ENCODE measurements at regions not wholly inside any gene's neighbourhood (a gene's known extent, or its start where the extent isn't known, plus 50 kb on each side); places are given as distances from the start of the nearest gene placed in this dataset.

DNA sequence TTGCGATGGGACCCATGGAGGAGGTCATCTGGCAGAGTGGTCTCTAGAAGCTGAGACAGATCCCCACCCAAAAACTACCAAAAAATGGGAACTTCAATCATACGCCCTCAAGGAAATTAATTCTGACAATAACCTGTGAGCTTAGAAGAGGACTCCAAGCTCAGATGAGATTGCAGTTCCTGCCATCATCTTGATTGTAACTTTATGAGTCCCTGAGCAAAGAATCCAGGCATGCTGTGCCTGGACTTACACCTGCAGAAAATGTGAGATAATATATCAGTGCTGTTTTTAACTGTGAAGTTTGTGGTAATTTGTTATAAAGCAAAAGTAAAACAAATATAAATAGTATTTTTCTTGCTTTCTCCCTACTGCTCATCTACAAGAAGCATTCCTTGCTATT lies 299.6 kb upstream of the MBL2 start:
- DNase-seq = no peak
- TF ChIP-seq, protein P1, sequence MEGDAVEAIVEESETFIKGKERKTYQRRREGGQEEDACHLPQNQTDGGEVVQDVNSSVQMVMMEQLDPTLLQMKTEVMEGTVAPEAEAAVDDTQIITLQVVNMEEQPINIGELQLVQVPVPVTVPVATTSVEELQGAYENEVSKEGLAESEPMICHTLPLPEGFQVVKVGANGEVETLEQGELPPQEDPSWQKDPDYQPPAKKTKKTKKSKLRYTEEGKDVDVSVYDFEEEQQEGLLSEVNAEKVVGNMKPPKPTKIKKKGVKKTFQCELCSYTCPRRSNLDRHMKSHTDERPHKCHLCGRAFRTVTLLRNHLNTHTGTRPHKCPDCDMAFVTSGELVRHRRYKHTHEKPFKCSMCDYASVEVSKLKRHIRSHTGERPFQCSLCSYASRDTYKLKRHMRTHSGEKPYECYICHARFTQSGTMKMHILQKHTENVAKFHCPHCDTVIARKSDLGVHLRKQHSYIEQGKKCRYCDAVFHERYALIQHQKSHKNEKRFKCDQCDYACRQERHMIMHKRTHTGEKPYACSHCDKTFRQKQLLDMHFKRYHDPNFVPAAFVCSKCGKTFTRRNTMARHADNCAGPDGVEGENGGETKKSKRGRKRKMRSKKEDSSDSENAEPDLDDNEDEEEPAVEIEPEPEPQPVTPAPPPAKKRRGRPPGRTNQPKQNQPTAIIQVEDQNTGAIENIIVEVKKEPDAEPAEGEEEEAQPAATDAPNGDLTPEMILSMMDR (IDR thresholded peaks at IDR 0.05) = no peak
- no peak for TF ChIP-seq POLR2A (IDR thresholded peaks at IDR 0.05)
- intact Hi-C loops (cut with DNase I; ENCODE audit: low total_unique reads) = no loop called here

GRCh38 chr10:53071505-53072125 lies 299.0 kb upstream of the MBL2 start:
- H3K4me3 ChIP-seq = no peak overlapping the region
- DNase-seq = no peak
- H3K27ac ChIP-seq = no peak overlapping the region
- H3K36me3 ChIP-seq = no peaks in the 10 kb centered on the region
- intact Hi-C loops (cut with DNase I; ENCODE audit: low total_unique reads) = no loop called here
- no peaks in the 10 kb centered on the region for H3K9me3 ChIP-seq
- TF ChIP-seq, protein P1 (IDR thresholded peaks at IDR 0.05) = no peak
- no peak for TF ChIP-seq POLR2A (IDR thresholded peaks at IDR 0.05)
- no peaks in the 10 kb centered on the region for H3K4me1 ChIP-seq
- H3K27me3 ChIP-seq = no peaks in the 10 kb centered on the region

More for the DNA sequence above, 299.6 kb upstream of the MBL2 start:
- Histone ChIP-seq H3K4me3 (no peak overlapping the region), H3K9me3 (no peaks in the 10 kb centered on the region), H3K27ac (no peak overlapping the region), H3K27me3 (no peaks in the 10 kb centered on the region), H3K36me3 (no peaks in the 10 kb centered on the region), H3K4me1 (no peaks in the 10 kb centered on the region)

DNA sequence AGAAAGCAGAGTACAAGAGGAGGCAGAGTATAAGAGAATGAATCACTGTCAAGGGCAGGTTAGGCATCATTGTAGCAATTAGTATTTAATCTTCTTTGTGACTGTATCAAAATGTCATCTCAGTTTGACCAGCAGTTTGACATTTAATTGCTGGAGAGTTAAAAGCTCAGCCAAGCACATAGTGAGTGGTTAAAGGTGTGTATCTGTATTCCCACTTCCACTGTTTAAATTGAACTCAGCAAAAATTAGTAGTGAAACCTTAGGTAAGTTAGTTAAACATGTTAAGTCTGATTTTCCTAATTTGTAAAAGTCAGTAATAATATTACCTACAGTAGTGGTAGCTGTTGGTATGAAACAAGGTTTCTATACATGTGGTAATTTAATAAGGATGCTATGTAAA lies 296.4 kb upstream of the MBL2 start:
- TF ChIP-seq, protein P1 (IDR thresholded peaks at IDR 0.05) = no peak
- TF ChIP-seq POLR2A (IDR thresholded peaks at IDR 0.05) = no peak
- H3K27ac ChIP-seq = no peak overlapping the region
- DNase-seq = no peak
- H3K36me3 ChIP-seq = no peaks in the 10 kb centered on the region
- H3K4me3 ChIP-seq = no peak overlapping the region
- intact Hi-C loops (cut with DNase I; ENCODE audit: low total_unique reads) = no loop called here
- no peaks in the 10 kb centered on the region for H3K4me1 ChIP-seq
- H3K9me3 ChIP-seq = no peaks in the 10 kb centered on the region
- H3K27me3 ChIP-seq = no peaks in the 10 kb centered on the region

- DNase-seq = no peak
- intact Hi-C loops (cut with DNase I; ENCODE audit: low total_unique reads) = no loop called here
- no peaks in the 10 kb centered on the region for H3K36me3 ChIP-seq
Observed at GRCh38 chr10:53064614-53065013, 292.0 kb upstream of the MBL2 start.

GRCh38 chr10:53063805-53064204 lies 291.2 kb upstream of the MBL2 start:
- Histone ChIP-seq H3K4me1 (no peaks in the 10 kb centered on the region), H3K27ac (no peak overlapping the region), H3K27me3 (no peaks in the 10 kb centered on the region), H3K4me3 (no peak overlapping the region), H3K36me3 (no peaks in the 10 kb centered on the region), H3K9me3 (no peaks in the 10 kb centered on the region)
- no peak for DNase-seq
- intact Hi-C loops (cut with DNase I; ENCODE audit: low total_unique reads) = no loop called here
- no peak for TF ChIP-seq POLR2A (IDR thresholded peaks at IDR 0.05)
- TF ChIP-seq, protein P1 (IDR thresholded peaks at IDR 0.05) = no peak

More at GRCh38 chr10:53064614-53065013, 292.0 kb upstream of the MBL2 start:
- no peaks in the 10 kb centered on the region for H3K9me3 ChIP-seq
- no peaks in the 10 kb centered on the region for H3K27me3 ChIP-seq
- H3K4me1 ChIP-seq = no peaks in the 10 kb centered on the region
- no peak overlapping the region for H3K27ac ChIP-seq
- H3K4me3 ChIP-seq = no peak overlapping the region
- TF ChIP-seq, protein P1 (IDR thresholded peaks at IDR 0.05) = no peak
- no peak for TF ChIP-seq POLR2A (IDR thresholded peaks at IDR 0.05)
